D721Med (cell line): ENCODE measurements at regions not wholly inside any gene's neighbourhood (a gene's known extent, or its start where the extent isn't known, plus 50 kb on each side); places are given as distances from the start of the nearest gene placed in this dataset.

ENCODE experiments used
- DNase-seq: peaks from one replicate; pipeline ENCODE4 v3.0.0; 2011; ENCODE audit warnings: low spot score; ENCODE audit not compliant: insufficient read length
- FAIRE-seq: peaks from 2 replicates; lab custom pipeline; 2011; peaks lifted over from hg19 to GRCh38; lab: Jason Lieb, UNC
- CTCF ChIP-seq: IDR thresholded peaks from 2 replicates; pipeline ENCODE4 v1.5.1; 2012; ENCODE audit warnings: mild to moderate bottlenecking, control low read depth; ENCODE audit not compliant: insufficient read depth; ENCODE audit errors: missing control alignments

GRCh38 chr9:103627731-103628130, 466.4 kb upstream of the SMC2 start:
- DNase-seq, result no peak
- no peak for FAIRE-seq
- no peak for TF ChIP-seq CTCF

- FAIRE-seq, result no peak
- no peak for DNase-seq
- no peak for TF ChIP-seq CTCF
Observed at GRCh38 chr9:103649086-103649485, 445.0 kb upstream of the SMC2 start.

GRCh38 chr9:103658156-103658555, 436.0 kb upstream of the SMC2 start:
- no peak for FAIRE-seq
- no peak for DNase-seq
- no peak for TF ChIP-seq CTCF

- FAIRE-seq, result no peak
- no peak for TF ChIP-seq CTCF
- DNase-seq, result no peak
Observed at GRCh38 chr9:103660830-103661229, 433.3 kb upstream of the SMC2 start.

GRCh38 chr9:103661663-103662062, 432.4 kb upstream of the SMC2 start:
- no peak for FAIRE-seq
- DNase-seq, result no peak

GRCh38 chr9:103669296-103669695, 424.8 kb upstream of the SMC2 start:
- DNase-seq (no peak), FAIRE-seq (no peak)
- TF ChIP-seq CTCF, result no peak

More at GRCh38 chr9:103661663-103662062, 432.4 kb upstream of the SMC2 start:
- TF ChIP-seq CTCF, result no peak

GRCh38 chr9:103674271-103674670, 419.8 kb upstream of the SMC2 start:
- FAIRE-seq (no peak), DNase-seq (no peak)
- TF ChIP-seq CTCF, result no peak
